ENCODE measurements at regions not wholly inside any gene's neighbourhood (a gene's known extent, or its start where the extent isn't known, plus 50 kb on each side); places are given as distances from the start of the nearest gene placed in this dataset.
"Not testable (repeated sequence)": the region's sequence is repeated elsewhere in the genome, so short reads cannot be mapped to it uniquely, and the experiment has no call there.

GRCh38 chr10:78441694-78442093 lies 408.0 kb downstream of the RPS24 start:
- DNase-seq (ENCODE audit: low read depth) = no peak
- H3K4me3 ChIP-seq (ENCODE audit: low read depth, low read length) = no peak overlapping the region
- TF ChIP-seq CTCF (conservative IDR thresholded peaks at IDR 0.05; ENCODE audit: low read depth, low read length) = no peak

- DNase-seq (ENCODE audit: low read depth) = no peak
- no peak overlapping the region for H3K4me3 ChIP-seq (ENCODE audit: low read depth, low read length)
- no peak for TF ChIP-seq CTCF (conservative IDR thresholded peaks at IDR 0.05; ENCODE audit: low read depth, low read length)
These were observed 409.3 kb downstream of the RPS24 start for GRCh38 chr10:78442836-78443550.

- no peak for TF ChIP-seq CTCF (conservative IDR thresholded peaks at IDR 0.05; ENCODE audit: low read depth, low read length)
- H3K4me3 ChIP-seq (ENCODE audit: low read depth, low read length) = no peak overlapping the region
- DNase-seq (ENCODE audit: low read depth) = no peak
These were observed 410.4 kb downstream of the RPS24 start for GRCh38 chr10:78443900-78444571.

GRCh38 chr10:78444741-78445140 lies 411.1 kb downstream of the RPS24 start:
- not testable (repeated sequence) for H3K4me3 ChIP-seq (ENCODE audit: low read depth, low read length); DNase-seq (ENCODE audit: low read depth)

GRCh38 chr10:78445308-78445707 lies 411.6 kb downstream of the RPS24 start:
- no peak for TF ChIP-seq CTCF (conservative IDR thresholded peaks at IDR 0.05; ENCODE audit: low read depth, low read length)
- no peak overlapping the region for H3K4me3 ChIP-seq (ENCODE audit: low read depth, low read length)
- no peak for DNase-seq (ENCODE audit: low read depth)

- no peak for TF ChIP-seq CTCF (conservative IDR thresholded peaks at IDR 0.05; ENCODE audit: low read depth, low read length)
- H3K4me3 ChIP-seq (ENCODE audit: low read depth, low read length) = no peak overlapping the region
- DNase-seq (ENCODE audit: low read depth) = no peak
These were observed 414.8 kb downstream of the RPS24 start for GRCh38 chr10:78448470-78448869.

- H3K4me3 ChIP-seq (ENCODE audit: low read depth, low read length) = no peak overlapping the region
- TF ChIP-seq CTCF (conservative IDR thresholded peaks at IDR 0.05; ENCODE audit: low read depth, low read length) = no peak
- DNase-seq (ENCODE audit: low read depth) = no peak
These were observed 415.3 kb downstream of the RPS24 start for GRCh38 chr10:78448994-78449418.

Measured in epithelial cell of proximal tubule (primary cell).